ENCODE measurements at regions not wholly inside any gene's neighbourhood (a gene's known extent, or its start where the extent isn't known, plus 50 kb on each side); places are given as distances from the start of the nearest gene placed in this dataset.

DNA sequence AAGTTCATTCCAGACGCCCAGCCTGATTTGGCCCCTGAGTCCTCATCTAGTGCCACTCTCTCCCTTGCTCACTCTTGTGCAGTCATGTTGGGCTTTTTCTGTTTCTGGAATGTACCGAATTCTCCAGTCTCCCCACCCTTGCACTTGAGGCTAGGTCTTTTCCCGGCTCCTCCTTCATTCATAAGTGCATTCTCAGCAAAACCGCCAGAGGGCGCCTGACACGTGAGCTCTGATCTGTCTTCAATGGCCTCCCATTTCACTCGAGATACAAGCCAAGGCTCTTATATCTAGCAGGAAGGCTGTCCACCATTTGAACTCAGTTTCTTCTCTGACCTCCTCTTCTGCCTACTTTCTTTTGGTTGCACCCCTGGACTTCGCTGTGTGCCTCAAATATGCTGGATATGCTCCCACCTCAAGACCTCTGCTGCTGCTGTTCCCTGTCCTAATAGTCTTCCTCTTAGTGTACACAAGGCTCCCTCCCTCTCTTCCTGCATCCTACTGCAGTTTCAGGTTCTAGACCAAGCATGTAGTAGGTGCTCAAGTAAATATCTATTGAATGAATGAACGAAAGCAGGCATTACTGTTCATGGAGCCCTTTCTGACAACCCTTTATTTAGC is 568.1 kb upstream of the WWC1 start:
- Histone ChIP-seq H3K9me3 (ENCODE audit: control insufficient read depth in 2 of 2, low read length in 2 of 2) (no peaks in the 10 kb centered on the region), H3K4me1 (ENCODE audit: control insufficient read depth, insufficient read depth, low read length) (no peaks in the 10 kb centered on the region), H3K36me3 (ENCODE audit: control insufficient read depth in 2 of 2, insufficient read depth in 2 of 2, low read length in 2 of 2) (no peaks in the 10 kb centered on the region), H3K27ac (ENCODE audit: low read length) (no peak overlapping the region), H3K9ac (ENCODE audit: low read length in 2 of 2) (no peak overlapping the region), H3K4me3 (ENCODE audit: low read length in 2 of 2) (no peak overlapping the region), H3K27me3 (ENCODE audit: control insufficient read depth in 1 of 2, insufficient read depth in 2 of 2, low read length in 2 of 2) (no peaks in the 10 kb centered on the region)

DNA sequence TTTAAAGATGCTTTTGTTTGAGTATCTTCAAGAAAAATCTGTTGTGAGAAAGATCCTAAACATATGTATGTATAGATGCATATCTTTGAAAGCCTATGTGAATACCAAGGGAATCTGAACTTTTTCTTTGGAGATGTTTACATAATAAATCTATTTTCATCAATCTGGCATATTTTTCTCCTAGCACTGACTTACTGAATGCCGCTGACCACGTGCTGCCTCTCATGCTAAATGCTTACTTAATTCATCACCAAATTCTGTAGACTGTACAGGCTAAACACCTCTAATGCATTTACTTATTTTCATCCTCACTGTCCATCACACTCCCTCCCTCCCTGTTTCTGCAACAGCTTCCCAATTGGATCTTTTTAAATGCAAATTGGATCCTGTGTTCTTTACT is 566.2 kb upstream of the WWC1 start:
- Histone ChIP-seq H3K36me3 (ENCODE audit: control insufficient read depth in 2 of 2, insufficient read depth in 2 of 2, low read length in 2 of 2) (no peaks in the 10 kb centered on the region), H3K27me3 (ENCODE audit: control insufficient read depth in 1 of 2, insufficient read depth in 2 of 2, low read length in 2 of 2) (no peaks in the 10 kb centered on the region), H3K27ac (ENCODE audit: low read length) (no peak overlapping the region), H3K4me3 (ENCODE audit: low read length in 2 of 2) (no peak overlapping the region), H3K9me3 (ENCODE audit: control insufficient read depth in 2 of 2, low read length in 2 of 2) (no peaks in the 10 kb centered on the region), H3K4me1 (ENCODE audit: control insufficient read depth, insufficient read depth, low read length) (no peaks in the 10 kb centered on the region), H3K9ac (ENCODE audit: low read length in 2 of 2) (no peak overlapping the region)

DNA sequence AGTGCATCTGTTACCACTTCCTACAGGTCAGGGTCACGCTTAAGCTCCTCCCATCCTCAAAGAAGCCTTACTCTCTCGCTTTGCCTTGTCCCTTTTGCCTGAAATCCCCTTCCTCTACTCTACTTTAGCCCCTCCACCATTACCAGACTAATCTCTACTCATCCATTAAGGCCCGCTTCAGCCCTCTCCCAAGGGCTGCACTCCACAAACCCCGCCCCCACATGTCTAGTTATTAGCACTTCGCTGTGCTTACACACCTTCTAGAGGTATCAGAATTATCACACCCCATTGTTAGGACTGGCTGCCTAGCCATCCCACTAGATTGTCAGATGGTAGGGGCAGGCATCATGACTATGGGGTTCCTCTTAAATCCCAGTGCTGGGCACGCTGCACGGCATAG is 565.7 kb upstream of the WWC1 start:
- Histone ChIP-seq H3K36me3 (ENCODE audit: control insufficient read depth in 2 of 2, insufficient read depth in 2 of 2, low read length in 2 of 2) (no peaks in the 10 kb centered on the region), H3K27ac (ENCODE audit: low read length) (no peak overlapping the region), H3K27me3 (ENCODE audit: control insufficient read depth in 1 of 2, insufficient read depth in 2 of 2, low read length in 2 of 2) (no peaks in the 10 kb centered on the region), H3K4me1 (ENCODE audit: control insufficient read depth, insufficient read depth, low read length) (no peaks in the 10 kb centered on the region), H3K9me3 (ENCODE audit: control insufficient read depth in 2 of 2, low read length in 2 of 2) (no peaks in the 10 kb centered on the region), H3K9ac (ENCODE audit: low read length in 2 of 2) (no peak overlapping the region), H3K4me3 (ENCODE audit: low read length in 2 of 2) (no peak overlapping the region)

DNA sequence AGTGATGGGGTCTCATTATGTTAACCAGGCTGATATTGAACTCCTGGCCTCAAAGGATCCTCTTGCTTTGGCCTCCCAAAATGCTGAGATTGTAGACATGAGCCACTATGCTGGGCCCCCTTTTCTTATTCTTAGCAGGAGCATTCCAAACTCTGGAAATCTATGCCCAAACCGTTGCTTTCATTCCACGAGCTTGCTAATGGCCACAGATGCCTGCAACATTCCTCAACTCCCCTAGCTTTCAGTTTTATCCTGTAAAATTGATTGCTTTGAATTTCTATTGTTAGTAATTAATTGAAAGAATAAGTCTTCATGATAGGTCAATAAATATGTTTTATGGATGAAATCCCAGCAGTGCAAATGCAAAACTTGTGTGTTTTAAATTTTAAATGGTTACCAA is 564.8 kb upstream of the WWC1 start:
- Histone ChIP-seq H3K9me3 (ENCODE audit: control insufficient read depth in 2 of 2, low read length in 2 of 2) (no peaks in the 10 kb centered on the region), H3K36me3 (ENCODE audit: control insufficient read depth in 2 of 2, insufficient read depth in 2 of 2, low read length in 2 of 2) (no peaks in the 10 kb centered on the region), H3K27ac (ENCODE audit: low read length) (no peak overlapping the region), H3K4me1 (ENCODE audit: control insufficient read depth, insufficient read depth, low read length) (no peaks in the 10 kb centered on the region), H3K9ac (ENCODE audit: low read length in 2 of 2) (no peak overlapping the region), H3K4me3 (ENCODE audit: low read length in 2 of 2) (no peak overlapping the region), H3K27me3 (ENCODE audit: control insufficient read depth in 1 of 2, insufficient read depth in 2 of 2, low read length in 2 of 2) (no peaks in the 10 kb centered on the region)

DNA sequence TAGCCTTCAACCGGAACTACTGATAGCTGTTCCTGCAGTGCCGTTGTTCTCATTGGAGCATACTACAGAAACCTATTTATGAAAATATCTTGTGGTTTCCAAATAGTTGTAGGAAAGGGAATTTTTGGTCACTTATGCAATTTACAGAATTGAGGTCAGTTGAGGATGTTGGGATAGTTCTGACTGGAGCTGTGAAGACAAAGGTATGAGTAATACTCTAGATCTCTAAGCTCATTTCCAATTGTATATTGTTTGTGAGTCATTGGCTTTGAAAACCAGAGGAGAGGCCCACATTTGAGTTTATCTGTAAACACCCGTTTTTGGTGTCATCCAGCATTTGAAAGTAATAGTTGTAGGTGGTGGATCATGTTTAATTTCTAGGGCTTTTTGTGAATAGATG is 561.3 kb upstream of the WWC1 start:
- Histone ChIP-seq H3K4me1 (ENCODE audit: control insufficient read depth, insufficient read depth, low read length) (no peaks in the 10 kb centered on the region), H3K9me3 (ENCODE audit: control insufficient read depth in 2 of 2, low read length in 2 of 2) (no peaks in the 10 kb centered on the region), H3K4me3 (ENCODE audit: low read length in 2 of 2) (no peak overlapping the region), H3K9ac (ENCODE audit: low read length in 2 of 2) (no peak overlapping the region), H3K27me3 (ENCODE audit: control insufficient read depth in 1 of 2, insufficient read depth in 2 of 2, low read length in 2 of 2) (no peaks in the 10 kb centered on the region), H3K27ac (ENCODE audit: low read length) (no peak overlapping the region), H3K36me3 (ENCODE audit: control insufficient read depth in 2 of 2, insufficient read depth in 2 of 2, low read length in 2 of 2) (no peaks in the 10 kb centered on the region)

DNA sequence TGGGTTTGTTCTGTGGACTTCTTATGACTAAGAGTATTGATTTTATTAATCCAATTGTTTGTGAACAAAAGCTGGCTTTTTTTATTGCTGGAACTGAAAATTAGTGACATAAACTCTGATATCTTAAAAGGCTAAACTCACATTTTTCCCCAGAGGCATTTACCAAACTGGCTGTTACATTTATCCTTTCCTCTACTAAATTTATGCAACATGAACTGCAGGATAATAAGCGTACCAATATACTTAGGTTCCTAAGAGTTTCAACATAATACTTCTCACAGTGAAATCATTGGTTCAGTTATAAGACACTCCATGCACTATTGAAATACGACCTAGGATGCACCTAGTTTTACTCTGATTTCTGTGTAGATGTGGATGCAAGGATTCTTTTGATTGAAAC is 560.8 kb upstream of the WWC1 start:
- Histone ChIP-seq H3K36me3 (ENCODE audit: control insufficient read depth in 2 of 2, insufficient read depth in 2 of 2, low read length in 2 of 2) (no peaks in the 10 kb centered on the region), H3K4me1 (ENCODE audit: control insufficient read depth, insufficient read depth, low read length) (no peaks in the 10 kb centered on the region), H3K27ac (ENCODE audit: low read length) (no peak overlapping the region)

DNA sequence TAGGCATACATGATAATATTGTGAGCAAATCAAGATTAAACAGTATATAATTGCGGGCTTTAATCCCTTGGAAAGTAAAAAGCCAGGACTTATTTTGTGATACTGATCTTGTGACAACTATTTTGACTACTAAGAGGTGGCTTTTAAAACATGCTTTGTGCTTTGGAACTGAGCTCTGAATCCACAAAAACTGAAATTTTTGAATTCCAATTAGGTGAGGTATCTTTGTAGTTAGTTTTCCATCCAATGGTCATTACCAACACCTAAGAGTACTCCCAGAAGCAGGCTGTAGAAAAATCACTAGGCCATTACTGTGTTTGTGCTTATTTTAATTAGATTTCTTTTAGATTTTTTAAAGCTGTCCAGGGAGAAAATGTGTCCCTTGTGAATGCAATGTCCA is 559.5 kb upstream of the WWC1 start:
- no peak overlapping the region for H3K27ac ChIP-seq (ENCODE audit: low read length)
- H3K4me3 ChIP-seq (ENCODE audit: low read length in 2 of 2) = no peak overlapping the region
- no peaks in the 10 kb centered on the region for H3K4me1 ChIP-seq (ENCODE audit: control insufficient read depth, insufficient read depth, low read length)
- no peaks in the 10 kb centered on the region for H3K36me3 ChIP-seq (ENCODE audit: control insufficient read depth in 2 of 2, insufficient read depth in 2 of 2, low read length in 2 of 2)
- no peaks in the 10 kb centered on the region for H3K9me3 ChIP-seq (ENCODE audit: control insufficient read depth in 2 of 2, low read length in 2 of 2)
- no peak overlapping the region for H3K9ac ChIP-seq (ENCODE audit: low read length in 2 of 2)
- H3K27me3 ChIP-seq (ENCODE audit: control insufficient read depth in 1 of 2, insufficient read depth in 2 of 2, low read length in 2 of 2) = no peaks in the 10 kb centered on the region

More for the DNA sequence above, 560.8 kb upstream of the WWC1 start:
- Histone ChIP-seq H3K9ac (ENCODE audit: low read length in 2 of 2) (no peak overlapping the region), H3K27me3 (ENCODE audit: control insufficient read depth in 1 of 2, insufficient read depth in 2 of 2, low read length in 2 of 2) (no peaks in the 10 kb centered on the region), H3K9me3 (ENCODE audit: control insufficient read depth in 2 of 2, low read length in 2 of 2) (no peaks in the 10 kb centered on the region), H3K4me3 (ENCODE audit: low read length in 2 of 2) (no peak overlapping the region)

DNA sequence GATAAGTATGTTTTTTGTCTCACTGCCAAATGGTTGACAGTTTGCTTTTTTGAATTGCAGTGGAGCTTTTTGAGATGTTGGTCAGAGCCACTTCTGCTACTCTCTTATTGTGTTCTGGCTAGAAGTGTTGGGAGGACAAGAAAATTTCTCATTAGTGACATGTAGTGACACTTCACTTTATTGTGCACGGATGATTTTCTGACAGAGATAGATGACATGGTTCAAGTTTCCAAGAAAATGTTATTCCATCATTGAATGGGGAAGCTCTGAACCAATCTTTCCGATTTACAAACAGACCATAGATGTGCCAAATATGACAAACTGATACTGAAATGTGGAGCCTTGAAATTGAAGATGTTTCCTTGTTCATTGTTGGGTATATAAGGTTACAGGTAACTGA is 558.9 kb upstream of the WWC1 start:
- Histone ChIP-seq H3K9ac (ENCODE audit: low read length in 2 of 2) (no peak overlapping the region), H3K9me3 (ENCODE audit: control insufficient read depth in 2 of 2, low read length in 2 of 2) (no peaks in the 10 kb centered on the region), H3K4me3 (ENCODE audit: low read length in 2 of 2) (no peak overlapping the region), H3K27ac (ENCODE audit: low read length) (no peak overlapping the region), H3K4me1 (ENCODE audit: control insufficient read depth, insufficient read depth, low read length) (no peaks in the 10 kb centered on the region), H3K27me3 (ENCODE audit: control insufficient read depth in 1 of 2, insufficient read depth in 2 of 2, low read length in 2 of 2) (no peaks in the 10 kb centered on the region), H3K36me3 (ENCODE audit: control insufficient read depth in 2 of 2, insufficient read depth in 2 of 2, low read length in 2 of 2) (no peaks in the 10 kb centered on the region)

DNA sequence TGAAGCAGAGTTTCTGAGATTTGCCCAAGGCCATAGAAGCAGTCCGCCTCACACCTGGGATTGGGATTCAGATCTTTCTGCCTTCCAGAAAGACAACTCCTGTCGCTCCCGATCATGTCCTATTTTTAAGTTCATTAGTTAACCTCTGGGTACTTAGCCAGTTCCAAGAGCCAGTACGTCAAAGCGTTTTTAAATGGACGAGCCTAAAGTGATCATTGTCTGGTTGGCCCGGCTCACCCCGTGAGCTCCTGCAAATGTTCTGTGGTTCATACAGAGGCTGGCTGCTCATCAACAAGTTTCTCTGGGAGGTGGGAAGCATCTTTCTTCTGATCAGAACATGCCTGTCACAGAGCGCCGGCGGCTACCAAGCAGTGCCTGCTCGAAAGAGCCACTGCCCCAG is 554.5 kb upstream of the WWC1 start:
- Histone ChIP-seq H3K4me1 (ENCODE audit: control insufficient read depth, insufficient read depth, low read length) (no peaks in the 10 kb centered on the region), H3K27ac (ENCODE audit: low read length) (no peak overlapping the region), H3K4me3 (ENCODE audit: low read length in 2 of 2) (no peak overlapping the region), H3K9ac (ENCODE audit: low read length in 2 of 2) (no peak overlapping the region), H3K36me3 (ENCODE audit: control insufficient read depth in 2 of 2, insufficient read depth in 2 of 2, low read length in 2 of 2) (no peaks in the 10 kb centered on the region), H3K27me3 (ENCODE audit: control insufficient read depth in 1 of 2, insufficient read depth in 2 of 2, low read length in 2 of 2) (no peaks in the 10 kb centered on the region), H3K9me3 (ENCODE audit: control insufficient read depth in 2 of 2, low read length in 2 of 2) (no peaks in the 10 kb centered on the region)

DNA sequence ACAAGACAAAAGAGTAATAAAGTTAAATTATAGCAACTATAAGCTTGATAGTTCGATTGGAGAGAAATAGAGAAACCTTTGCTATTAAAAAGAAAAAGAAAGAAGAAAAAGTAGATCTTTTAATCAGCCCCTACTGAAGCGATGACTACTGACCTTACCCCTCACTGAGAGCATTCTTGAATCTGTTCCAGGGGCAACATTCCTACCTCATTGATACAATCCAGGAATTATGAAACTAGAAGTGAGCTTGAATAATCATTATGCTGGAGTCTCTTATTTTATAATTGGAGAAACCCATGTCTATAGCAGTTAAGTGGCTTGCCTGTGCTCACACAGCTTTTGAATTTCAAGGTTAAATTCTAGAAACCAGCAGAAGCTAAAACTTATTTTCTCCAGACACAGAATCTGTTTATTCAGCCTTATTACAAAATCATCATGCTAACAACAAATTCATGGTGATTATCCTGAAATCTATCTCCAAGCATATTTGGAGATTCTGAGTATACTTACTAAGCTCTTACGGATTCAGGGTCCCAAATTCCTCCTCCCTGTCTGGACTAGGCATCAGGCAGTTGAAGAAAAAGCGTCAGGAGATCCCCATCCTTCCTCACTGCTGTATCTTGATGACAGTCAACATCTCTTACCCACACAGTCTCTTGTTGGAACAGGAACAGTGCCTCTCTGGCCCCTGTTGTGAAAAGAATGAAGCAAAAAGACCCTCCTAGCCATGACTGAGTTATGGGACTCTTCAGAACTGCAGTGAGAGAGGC is 547.6 kb upstream of the WWC1 start:
- Histone ChIP-seq H3K9ac (ENCODE audit: low read length in 2 of 2) (no peak overlapping the region), H3K9me3 (ENCODE audit: control insufficient read depth in 2 of 2, low read length in 2 of 2) (no peaks in the 10 kb centered on the region), H3K4me3 (ENCODE audit: low read length in 2 of 2) (no peak overlapping the region), H3K27ac (ENCODE audit: low read length) (no peak overlapping the region), H3K4me1 (ENCODE audit: control insufficient read depth, insufficient read depth, low read length) (no peaks in the 10 kb centered on the region), H3K27me3 (ENCODE audit: control insufficient read depth in 1 of 2, insufficient read depth in 2 of 2, low read length in 2 of 2) (no peaks in the 10 kb centered on the region), H3K36me3 (ENCODE audit: control insufficient read depth in 2 of 2, insufficient read depth in 2 of 2, low read length in 2 of 2) (no peaks in the 10 kb centered on the region)

DNA sequence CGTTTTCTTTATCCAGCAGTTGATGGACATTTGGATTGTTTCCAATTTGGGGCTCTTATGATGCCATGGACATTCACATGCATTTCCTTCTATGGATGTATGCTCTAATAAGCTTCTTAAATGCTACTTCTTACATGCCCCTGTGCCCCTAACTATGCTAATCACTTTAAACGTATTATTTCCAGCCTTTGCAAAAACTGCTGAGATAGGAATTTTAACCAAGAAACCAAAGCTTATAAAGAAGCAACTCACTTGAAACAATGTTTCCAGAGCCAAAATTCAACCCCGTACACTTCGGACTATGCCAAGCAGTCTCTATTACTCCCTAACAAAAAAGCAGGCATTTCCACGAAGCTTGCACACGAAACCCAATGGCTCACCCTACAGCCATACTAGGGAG is 545.6 kb upstream of the WWC1 start:
- H3K9ac ChIP-seq (ENCODE audit: low read length in 2 of 2) = no peak overlapping the region
- no peaks in the 10 kb centered on the region for H3K4me1 ChIP-seq (ENCODE audit: control insufficient read depth, insufficient read depth, low read length)
- H3K4me3 ChIP-seq (ENCODE audit: low read length in 2 of 2) = no peak overlapping the region
- no peak overlapping the region for H3K27ac ChIP-seq (ENCODE audit: low read length)
- no peaks in the 10 kb centered on the region for H3K9me3 ChIP-seq (ENCODE audit: control insufficient read depth in 2 of 2, low read length in 2 of 2)
- H3K36me3 ChIP-seq (ENCODE audit: control insufficient read depth in 2 of 2, insufficient read depth in 2 of 2, low read length in 2 of 2) = no peaks in the 10 kb centered on the region
- H3K27me3 ChIP-seq (ENCODE audit: control insufficient read depth in 1 of 2, insufficient read depth in 2 of 2, low read length in 2 of 2) = peaks cover 2 to 3% of the 10 kb centered on the region in 2 donors

All from stomach smooth muscle (tissue), 2 donors.